GM12878 (cell line): ENCODE measurements at regions not wholly inside any gene's neighbourhood (a gene's known extent, or its start where the extent isn't known, plus 50 kb on each side); places are given as distances from the start of the nearest gene placed in this dataset.

Source experiments
- ATAC-seq: fragments of 200-7000 bp; cut with Tn5 transposase; 3 replicates; pipeline ENCODE4 v1.9.1; 2020; ENCODE audit warnings: mild to moderate bottlenecking, moderate library complexity
- BruUV-seq: library from RNA; stranded (reverse); fragments of 400-500 nt; replicated peaks from 2 replicates; lab custom pipeline; 2021; lab: Mats Ljungman, UMichigan
- CTCF ChIA-PET: fragments of 300-600 bp; sonication (Branson Sonifier 250); formaldehyde crosslinking; extraction: SDS; loops from one replicate; lab custom pipeline; 2021; ENCODE audit warnings: inconsistent platforms; lab: Yijun Ruan, JAX
- POLR2A ChIA-PET: fragments of 350-600 bp; formaldehyde crosslinking; extraction: SDS; loops from one replicate; lab custom pipeline; 2021; ENCODE audit warnings: inconsistent platforms; lab: Charles Lee
- RAD21 ChIA-PET: fragments of 300-600 bp; sonication (Branson Sonifier 250); formaldehyde crosslinking; loops from one replicate; lab custom pipeline; 2023; ENCODE audit warnings: antibody characterized with exemption; ENCODE audit not compliant: unreplicated experiment; lab: Charles Lee
- SMC1A ChIA-PET: fragments of 300-600 bp; sonication (Branson Sonifier 250); formaldehyde crosslinking; loops from one replicate; lab custom pipeline; 2023; ENCODE audit not compliant: unreplicated experiment, uncharacterized antibody; lab: Charles Lee
- DNase-seq: peaks from one replicate; pipeline ENCODE4 v3.0.0-alpha.2; 2011; ENCODE audit warnings: low read depth, low spot score
- FAIRE-seq: peaks from 3 replicates; lab custom pipeline; 2011; peaks lifted over from hg19 to GRCh38; lab: Jason Lieb, UNC
- H2AFZ ChIP-seq: 2 replicates; pipeline ENCODE4 v1.6.0; 2011; ENCODE audit warnings: low read depth, low read length, control low read depth; ENCODE audit not compliant: control insufficient read depth
- H3K27ac ChIP-seq: 2 replicates; pipeline ENCODE4 v1.5.1; 2011; ENCODE audit warnings: control low read depth; ENCODE audit not compliant: control insufficient read depth, insufficient read depth
- H3K27me3 ChIP-seq, 2 experiments: replicated peaks in 1 of 2; 2 replicates each; pipeline versions ENCODE4 v1.6.0 to v1.6.1; 2011; ENCODE audit warnings: low read length in 1 of 2; ENCODE audit not compliant: control insufficient read depth in 2 of 2, insufficient read depth in 2 of 2
- H3K36me3 ChIP-seq, 2 experiments: 2 replicates each; pipeline ENCODE4 v1.5.1; 2011; ENCODE audit warnings: low read length in 1 of 2; ENCODE audit not compliant: control insufficient read depth in 2 of 2, insufficient read depth in 2 of 2
- H3K4me1 ChIP-seq: 2 replicates; pipeline ENCODE4 v1.6.1; 2011; ENCODE audit warnings: mild to moderate bottlenecking, low read length, moderate library complexity, mixed read lengths; ENCODE audit not compliant: control insufficient read depth, insufficient read depth
- H3K4me2 ChIP-seq: 2 replicates; pipeline ENCODE4 v1.6.0; 2011; ENCODE audit warnings: control low read depth; ENCODE audit not compliant: control insufficient read depth, insufficient read depth
- H3K4me3 ChIP-seq: fragments of 200-600 bp; sonication (generic); 2 replicates; pipeline ENCODE4 v1.5.1; 2016
- H3K79me2 ChIP-seq: 2 replicates; pipeline ENCODE4 v1.6.0; 2011; ENCODE audit warnings: low read length; ENCODE audit not compliant: control insufficient read depth, insufficient read depth
- H3K9ac ChIP-seq: 2 replicates; pipeline ENCODE4 v1.8.0; 2011; ENCODE audit warnings: low read length, control low read depth, mixed read lengths; ENCODE audit not compliant: control insufficient read depth, insufficient read depth
- H3K9me3 ChIP-seq: replicated peaks from 3 replicates; pipeline ENCODE4 v1.5.1; 2011; ENCODE audit warnings: mild to moderate bottlenecking, low read length; ENCODE audit not compliant: control insufficient read depth, insufficient read depth
- H4K20me1 ChIP-seq: 2 replicates; pipeline ENCODE4 v1.6.0; 2011; ENCODE audit not compliant: control insufficient read depth, insufficient read depth
- BACH1 ChIP-seq: fragments of 450-650 bp; IDR thresholded peaks from 2 replicates; pipeline ENCODE4 v1.6.1; 2017; ENCODE audit warnings: mild to moderate bottlenecking, borderline replicate concordance
- BCL3 ChIP-seq: IDR thresholded peaks from 2 replicates; pipeline ENCODE4 v1.6.1; 2011; ENCODE audit warnings: borderline replicate concordance, low read depth, mild to moderate bottlenecking, moderate library complexity, low read length; ENCODE audit not compliant: insufficient read depth, poor library complexity, severe bottlenecking
- BRCA1 ChIP-seq: IDR thresholded peaks from 2 replicates; pipeline ENCODE4 v1.6.1; 2011; ENCODE audit warnings: low read depth, low read length, improper control_type of control experiment
- CBFB ChIP-seq: IDR thresholded peaks from 2 replicates; pipeline ENCODE4 v1.6.1; 2016; ENCODE audit warnings: antibody characterized with exemption, low read depth
- EED ChIP-seq: sonication (generic); IDR thresholded peaks from 2 replicates; pipeline ENCODE4 v1.6.1; 2016; ENCODE audit warnings: antibody characterized with exemption, low read depth
- ETV6 ChIP-seq, 2 experiments: fragments of 450-650 bp in 1 of 2; IDR thresholded peaks in 1 of 2; conservative IDR thresholded peaks in 1 of 2; 2 replicates each; pipeline ENCODE4 v1.6.1; 2014; ENCODE audit warnings: antibody characterized with exemption in 1 of 2, borderline replicate concordance in 1 of 2, low read depth in 1 of 2, mild to moderate bottlenecking in 1 of 2, moderate library complexity in 1 of 2
- IRF4 ChIP-seq: IDR thresholded peaks from 2 replicates; pipeline ENCODE4 v1.6.1; 2011; ENCODE audit warnings: low read depth, low read length
- MEF2A ChIP-seq: IDR thresholded peaks from 2 replicates; pipeline ENCODE4 v1.6.1; 2011; ENCODE audit warnings: low read depth, mild to moderate bottlenecking, low read length, moderate library complexity; ENCODE audit not compliant: insufficient read depth
- MYB ChIP-seq: fragments of 150-350 bp; IDR thresholded peaks from 2 replicates; pipeline ENCODE4 v1.6.1; 2014; ENCODE audit warnings: mild to moderate bottlenecking, low read depth, low read length, borderline replicate concordance
- NFYB ChIP-seq: IDR thresholded peaks from 2 replicates; pipeline ENCODE4 v1.6.1; 2011; ENCODE audit warnings: low read depth, mild to moderate bottlenecking, low read length, improper control_type of control experiment, moderate library complexity; ENCODE audit not compliant: insufficient read depth
- NR2F1 ChIP-seq: fragments of 450-650 bp; conservative IDR thresholded peaks from 2 replicates; pipeline ENCODE4 v1.6.1; 2017; ENCODE audit warnings: mild to moderate bottlenecking
- PML ChIP-seq: IDR thresholded peaks from 2 replicates; pipeline ENCODE4 v1.6.1; 2012; ENCODE audit warnings: low read length, inconsistent platforms
- RUNX3 ChIP-seq: IDR thresholded peaks from 2 replicates; pipeline ENCODE4 v1.6.1; 2012; ENCODE audit warnings: low read length, inconsistent platforms
- ZBED1 ChIP-seq: IDR thresholded peaks from 2 replicates; pipeline ENCODE4 v1.6.1; 2016; ENCODE audit warnings: borderline replicate concordance
- WGBS: methylation state at CpG from one replicate; pipeline ENCODE4 v1.1.6; 2016; ENCODE audit warnings: low lambda C conversion rate; ENCODE audit not compliant: insufficient replicate concordance, insufficient coverage; ENCODE audit errors: missing lambda C conversion rate; 5-methylcytosine and 5-hydroxymethylcytosine counted together
- in situ Hi-C: fragments of 300-500 bp; cut with MboI; formaldehyde crosslinking; loops from 9 replicates; pipeline ENCODE4 v1.14.3; 2018; ENCODE audit warnings: mixed read lengths
- intact Hi-C: fragments of 100-400 bp; cut with micrococcal nuclease; formaldehyde crosslinking; loops from one replicate; pipeline ENCODE4 v1.14.2; 2022; ENCODE audit not compliant: unreplicated experiment

- WGBS: 79% methylated on average over 2 of the region's 2 CpGs
- H3K79me2 ChIP-seq: no peaks in the 10 kb centered on the region
- no peaks in the 10 kb centered on the region; the same call in 2 of the 3 replicates for H3K9me3 ChIP-seq
- TF ChIP-seq MEF2A: 0 out of 2 replicates have a peak, but pooled peaks have one; percentile 14
- TF ChIP-seq RUNX3: peak; percentile 58
- TF ChIP-seq BRCA1: no peak
- no peak overlapping the region for H3K9ac ChIP-seq
- CTCF ChIA-PET: no interaction called here
- H3K36me3 ChIP-seq: no peaks in the 10 kb centered on the region
- peaks cover 17% of the 10 kb centered on the region for H3K4me1 ChIP-seq
- intact Hi-C loops: loop anchor here (5.0 to 10.0 kb wide), 3 partner anchors 182 to 740 kb away; partner anchors contain the start of gene CBLB
- BruUV-seq: no TSS peak
- 0 out of 2 replicates have a peak overlapping the region, but pooled peaks have one; percentile 20 for H3K27ac ChIP-seq
- no peak for FAIRE-seq
- no peak for DNase-seq
- in situ Hi-C loops: no loop called here
- H3K4me2 ChIP-seq: 0 out of 2 replicates have a peak overlapping the region, but pooled peaks have one; percentile 35
- H2AFZ ChIP-seq: peak overlapping the region; percentile 68
- ATAC-seq: no peak; the same call in 2 of the 3 replicates
- RAD21 ChIA-PET: interaction anchor here (1.1 to 2.4 kb wide), 2 partner anchors 122 to 168 kb away, joined by 3 to 8 read pairs; no protein-coding TSS in a partner anchor
- POLR2A ChIA-PET: interaction anchor here (0.6 kb wide), 1 partner anchor 168 kb away, joined by 3 read pairs; no protein-coding TSS in a partner anchor
- H4K20me1 ChIP-seq: no peaks in the 10 kb centered on the region
- no peaks in the 10 kb centered on the region for H3K27me3 ChIP-seq
- SMC1A ChIA-PET: interaction anchor here (0.6 to 1.8 kb wide), 10 partner anchors 9 to 240 kb away, joined by 3 to 6 read pairs (median 4); no protein-coding TSS in a partner anchor
- no peak overlapping the region for H3K4me3 ChIP-seq
Measured at GRCh38 chr3:106425026-106425425, 556.2 kb upstream of the CBLB start.

- Histone ChIP-seq H2AFZ (0 out of 2 replicates have a peak overlapping the region, but pooled peaks have one; percentile 1), H3K36me3 (no peaks in the 10 kb centered on the region), H4K20me1 (no peaks in the 10 kb centered on the region), H3K4me1 (peaks cover 17% of the 10 kb centered on the region), H3K9ac (no peak overlapping the region), H3K4me3 (no peak overlapping the region), H3K79me2 (no peaks in the 10 kb centered on the region), H3K27ac (no peak overlapping the region), H3K27me3 (no peaks in the 10 kb centered on the region), H3K9me3 (no peaks in the 10 kb centered on the region; the same call in 2 of the 3 replicates), H3K4me2 (no peak overlapping the region)
- no peak for DNase-seq
- CTCF ChIA-PET: interaction anchor here (0.8 to 1.0 kb wide), 2 partner anchors 11 to 30 kb away, joined by 3 to 5 read pairs; no protein-coding TSS in a partner anchor
- POLR2A ChIA-PET: no interaction called here
- FAIRE-seq: no peak
- WGBS: 96% methylated on average over 2 of the region's 2 CpGs
- ATAC-seq: no peak
- in situ Hi-C loops: no loop called here
- BruUV-seq: no TSS peak
- intact Hi-C loops: loop anchor here (5.0 to 10.0 kb wide), 3 partner anchors 181 to 741 kb away; partner anchors contain the start of gene CBLB
- RAD21 ChIA-PET: interaction anchor here (1.1 to 2.4 kb wide), 2 partner anchors 123 to 169 kb away, joined by 3 to 8 read pairs; no protein-coding TSS in a partner anchor
- SMC1A ChIA-PET: interaction anchor here (0.8 to 1.8 kb wide), 8 partner anchors 8 to 202 kb away, joined by 3 to 5 read pairs (median 4); no protein-coding TSS in a partner anchor
- TF ChIP-seq EED: no peak
- no peak for TF ChIP-seq ETV6 (conservative IDR thresholded peaks at IDR 0.05 in 1 of 2, IDR thresholded peaks at IDR 0.05 in 1 of 2; ENCODE audit: borderline replicate concordance in 1 of 2, low read depth in 1 of 2)
- no peak for TF ChIP-seq NFYB
- TF ChIP-seq IRF4: no peak
- TF ChIP-seq BACH1: no peak
- no peak for TF ChIP-seq ZBED1
- TF ChIP-seq NR2F1: no peak
- no peak for TF ChIP-seq PML
- TF ChIP-seq CBFB: no peak
- TF ChIP-seq MYB: no peak
- no peak for TF ChIP-seq BCL3
Measured at GRCh38 chr3:106425916-106426315, 557.1 kb upstream of the CBLB start.
